CD4-positive, alpha-beta memory T cell (primary cell): ENCODE measurements at regions not wholly inside any gene's neighbourhood (a gene's known extent, or its start where the extent isn't known, plus 50 kb on each side); places are given as distances from the start of the nearest gene placed in this dataset.

Experiments
- CTCF ChIA-PET: fragments of 350-600 bp; sonication (Branson Sonifier 250); formaldehyde crosslinking; loops from one replicate; lab custom pipeline; 2021; ENCODE audit warnings: inconsistent platforms; ENCODE audit not compliant: partially characterized antibody; lab: Charles Lee
- POLR2A ChIA-PET: fragments of 350-600 bp; sonication (Branson Sonifier 250); formaldehyde crosslinking; loops from one replicate; lab custom pipeline; 2021; ENCODE audit not compliant: partially characterized antibody; lab: Charles Lee
- DNase-seq, 5 donors: peaks; one replicate each; pipeline versions ENCODE4 v3.0.0 to v3.0.0-alpha.2; 2020 to 2022; ENCODE audit warnings: mixed read lengths in 1 of 5
- H3K27ac ChIP-seq: one replicate; pipeline ENCODE4 v1.7.0; 2013; ENCODE audit warnings: low read depth, low read length
- H3K27me3 ChIP-seq: 2 replicates; pipeline ENCODE4 v1.7.0; 2013; ENCODE audit warnings: mild to moderate bottlenecking, low read length, moderate library complexity; ENCODE audit not compliant: insufficient read depth
- H3K36me3 ChIP-seq: 2 replicates; pipeline ENCODE4 v1.7.0; 2013; ENCODE audit warnings: mild to moderate bottlenecking, low read length, moderate library complexity; ENCODE audit not compliant: insufficient read depth
- H3K4me1 ChIP-seq: 2 replicates; pipeline ENCODE4 v1.7.0; 2013; ENCODE audit warnings: mild to moderate bottlenecking, low read length, moderate library complexity; ENCODE audit not compliant: insufficient read depth
- H3K4me3 ChIP-seq, 2 donors: one replicate each; pipeline ENCODE4 v1.7.0; 2013; ENCODE audit warnings: low read length in 2 of 2, mild to moderate bottlenecking in 1 of 2
- H3K9me3 ChIP-seq, 2 donors: one replicate each; pipeline ENCODE4 v1.7.0; 2013; ENCODE audit warnings: low read length in 2 of 2, control low read depth in 1 of 2; ENCODE audit not compliant: control insufficient read depth in 1 of 2
- H3K27ac Mint-ChIP-seq, 7 donors: one replicate each; pipeline ENCODE4 v1.8.0; 2020 to 2021; ENCODE audit warnings: mixed read lengths in 7 of 7, mild to moderate bottlenecking in 6 of 7, inconsistent platforms in 3 of 7, moderate library complexity in 3 of 7
- H3K27me3 Mint-ChIP-seq, 2 donors: one replicate each; pipeline ENCODE4 v1.8.0; 2020 to 2021; ENCODE audit warnings: mixed read lengths in 2 of 2
- H3K36me3 Mint-ChIP-seq, 2 donors: one replicate each; pipeline ENCODE4 v1.8.0; 2020 to 2021; ENCODE audit warnings: mixed read lengths in 2 of 2, inconsistent platforms in 1 of 2, mild to moderate bottlenecking in 1 of 2
- H3K4me1 Mint-ChIP-seq, 4 donors: one replicate each; pipeline ENCODE4 v1.8.0; 2020 to 2021; ENCODE audit warnings: mixed read lengths in 4 of 4, mild to moderate bottlenecking in 1 of 4
- H3K4me3 Mint-ChIP-seq, 8 donors: one replicate each; pipeline ENCODE4 v1.8.0; 2020 to 2021; ENCODE audit warnings: mixed read lengths in 8 of 8, mild to moderate bottlenecking in 7 of 8, moderate library complexity in 6 of 8, inconsistent platforms in 3 of 8
- H3K9me3 Mint-ChIP-seq, 8 donors: one replicate each; pipeline ENCODE4 v1.8.0; 2020 to 2021; ENCODE audit warnings: mixed read lengths in 8 of 8, mild to moderate bottlenecking in 5 of 8, inconsistent platforms in 3 of 8, moderate library complexity in 1 of 8
- intact Hi-C: fragments of 100-400 bp; cut with micrococcal nuclease; formaldehyde crosslinking; loops from one replicate; pipeline ENCODE4 v1.15.1; 2023

DNA sequence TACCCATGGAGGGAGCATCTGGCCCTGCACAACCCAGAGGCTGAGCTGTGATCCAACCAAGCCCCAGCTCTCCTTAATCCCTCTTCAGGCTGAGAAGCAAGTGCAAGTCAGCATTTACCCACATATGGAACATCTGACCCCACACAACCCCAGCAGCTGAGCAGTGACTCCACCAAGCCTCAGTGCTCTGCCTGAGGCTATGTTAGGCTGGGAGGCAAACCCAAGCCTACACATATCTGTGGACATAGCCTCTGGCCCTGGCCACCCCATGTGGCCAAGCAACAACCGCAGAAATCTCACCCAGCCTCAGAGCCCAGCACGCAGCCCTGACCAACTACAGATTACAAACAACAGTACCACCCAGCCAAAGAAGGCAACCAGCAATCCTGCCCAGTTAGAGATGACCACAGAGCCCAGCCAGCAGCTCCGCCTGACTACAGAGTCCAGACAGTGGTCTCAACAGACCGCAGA is 142.8 kb downstream of the NUAK1 start:
- ChIA-PET CTCF (no interaction called here), POLR2A (no interaction called here)
- Mint-ChIP-seq H3K36me3 (no peaks in the 10 kb centered on the region), H3K4me3 (no peak overlapping the region), H3K27ac (no peak overlapping the region), H3K9me3 (peaks cover 0 to 6% (median under 1%) of the 10 kb centered on the region in 8 donors), H3K4me1 (no peaks in the 10 kb centered on the region), H3K27me3 (peaks cover 4 to 13% of the 10 kb centered on the region in 2 donors)
- intact Hi-C loops, result no loop called here
- H3K36me3 ChIP-seq, result no peaks in the 10 kb centered on the region
- no peaks in the 10 kb centered on the region for H3K27me3 ChIP-seq
- no peaks in the 10 kb centered on the region for H3K4me1 ChIP-seq
- DNase-seq, result no peak
- no peaks in the 10 kb centered on the region for H3K9me3 ChIP-seq
- H3K4me3 ChIP-seq, result no peak overlapping the region
- H3K27ac ChIP-seq, result no peak overlapping the region

DNA sequence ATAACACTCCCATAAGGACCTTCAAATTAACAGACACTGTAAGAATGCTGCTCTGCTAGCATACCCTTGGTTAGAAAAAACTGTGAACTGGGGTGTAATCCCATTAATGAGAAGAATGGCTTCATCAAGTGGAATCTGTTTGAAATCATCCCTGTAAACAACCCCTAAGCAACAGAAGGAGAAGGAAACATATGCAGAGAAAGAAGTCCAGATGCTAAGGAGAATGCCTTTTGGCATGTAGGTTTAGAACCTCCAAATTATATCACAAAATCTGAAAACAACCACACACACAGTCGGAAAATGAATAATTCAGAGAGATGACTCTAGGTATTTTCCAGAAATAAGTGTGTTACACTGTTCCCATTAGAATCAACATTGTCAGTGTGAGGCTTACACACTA is 140.2 kb downstream of the NUAK1 start:
- Histone ChIP-seq H3K9me3 (no peaks in the 10 kb centered on the region), H3K4me3 (no peak overlapping the region), H3K36me3 (no peaks in the 10 kb centered on the region), H3K27me3 (no peaks in the 10 kb centered on the region), H3K27ac (no peak overlapping the region), H3K4me1 (no peaks in the 10 kb centered on the region)
- Mint-ChIP-seq H3K4me1 (no peaks in the 10 kb centered on the region), H3K36me3 (no peaks in the 10 kb centered on the region), H3K9me3 (peaks cover 0 to 6% (median 0%) of the 10 kb centered on the region in 8 donors), H3K4me3 (no peak overlapping the region), H3K27ac (no peak overlapping the region), H3K27me3 (peaks cover 0 to 15% of the 10 kb centered on the region in 2 donors)
- CTCF ChIA-PET, result no interaction called here
- no peak for DNase-seq
- intact Hi-C loops, result no loop called here
- POLR2A ChIA-PET, result no interaction called here

DNA sequence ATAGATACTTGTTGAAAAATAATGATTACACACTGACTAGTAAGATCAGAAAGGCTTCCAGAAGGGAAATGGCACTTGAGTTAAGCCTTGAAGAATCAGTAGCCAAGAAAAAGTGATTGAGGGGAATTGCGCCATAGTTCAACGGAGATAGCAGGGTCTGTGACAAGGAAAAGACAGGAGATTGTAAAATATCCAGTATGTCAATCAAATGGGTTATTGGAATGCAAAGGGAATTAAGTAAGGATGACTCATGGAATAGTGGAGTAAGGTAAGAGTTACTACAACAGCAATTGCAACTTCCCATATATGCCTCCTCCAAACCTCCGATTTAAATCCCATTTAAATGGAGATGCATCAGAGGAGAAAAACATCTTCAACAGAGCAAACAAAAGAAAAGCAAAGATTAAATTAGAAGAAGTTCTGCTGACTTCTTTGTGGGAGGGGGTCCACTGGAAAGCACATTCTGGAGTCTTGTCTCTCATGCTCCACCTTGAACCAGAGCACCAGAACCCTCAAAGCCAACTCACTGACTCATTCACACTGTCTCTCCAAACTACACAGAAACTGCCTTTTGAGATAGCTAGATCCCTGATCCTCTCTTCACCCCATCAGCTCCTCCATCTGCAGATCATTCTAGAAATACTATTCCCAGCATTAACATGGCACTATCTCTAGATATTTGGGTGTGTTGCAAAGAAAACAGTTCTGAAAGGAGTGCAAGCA is 138.2 kb downstream of the NUAK1 start:
- H3K27me3 Mint-ChIP-seq, result peaks cover 0 to 12% of the 10 kb centered on the region in 2 donors
- intact Hi-C loops, result no loop called here
- CTCF ChIA-PET, result no interaction called here
- no peaks in the 10 kb centered on the region for H3K36me3 Mint-ChIP-seq
- no peaks in the 10 kb centered on the region for H3K36me3 ChIP-seq
- no peak for DNase-seq
- no peaks in the 10 kb centered on the region for H3K4me1 Mint-ChIP-seq
- POLR2A ChIA-PET, result no interaction called here
- H3K27ac Mint-ChIP-seq, result no peak overlapping the region
- H3K9me3 Mint-ChIP-seq, result peaks cover 0 to 6% (median 1%) of the 10 kb centered on the region in 8 donors
- H3K4me1 ChIP-seq, result no peaks in the 10 kb centered on the region
- no peaks in the 10 kb centered on the region for H3K27me3 ChIP-seq
- H3K4me3 ChIP-seq, result no peak overlapping the region
- no peaks in the 10 kb centered on the region for H3K9me3 ChIP-seq
- no peak overlapping the region for H3K4me3 Mint-ChIP-seq
- H3K27ac ChIP-seq, result no peak overlapping the region

DNA sequence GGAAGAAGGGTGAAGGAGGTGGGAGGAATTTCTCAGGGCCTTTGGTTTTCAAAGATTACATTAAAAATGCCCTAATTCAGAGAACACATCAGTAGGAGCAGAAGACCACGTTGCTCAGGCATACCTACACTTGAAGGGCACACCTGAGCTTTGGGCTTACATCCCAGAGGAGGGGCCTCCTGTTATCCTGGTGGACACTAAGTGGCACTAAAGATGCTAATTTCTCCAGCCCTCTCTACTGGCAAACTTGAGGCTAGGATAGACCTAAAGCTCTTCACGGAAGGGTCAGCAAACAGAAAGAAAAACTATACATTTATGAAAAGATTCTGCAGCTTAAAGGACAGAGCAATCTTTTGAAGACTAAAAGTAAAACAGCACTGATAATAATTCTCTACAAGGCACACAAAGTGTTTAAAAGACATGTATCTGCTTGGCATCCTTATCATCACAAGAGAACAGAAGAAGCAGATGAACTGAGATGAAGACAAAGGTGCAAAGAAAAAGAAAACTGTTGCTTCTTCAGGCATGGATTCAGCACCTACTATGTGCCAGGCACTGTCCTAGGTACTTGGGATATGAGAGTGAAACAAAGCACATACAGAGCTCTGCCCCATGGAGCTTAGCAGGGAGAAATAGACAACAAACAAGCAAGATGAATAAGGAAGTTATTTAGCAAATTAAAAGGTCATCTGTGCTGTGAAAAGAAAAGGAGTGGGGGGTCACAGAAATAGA is 137.5 kb downstream of the NUAK1 start:
- no peak for DNase-seq
- no peaks in the 10 kb centered on the region for H3K36me3 ChIP-seq
- H3K9me3 Mint-ChIP-seq, result peaks cover 0 to 5% (median 1%) of the 10 kb centered on the region in 8 donors
- H3K27ac Mint-ChIP-seq, result no peak overlapping the region
- ChIA-PET POLR2A (no interaction called here), CTCF (no interaction called here)
- H3K4me3 ChIP-seq, result no peak overlapping the region
- no peak overlapping the region for H3K4me3 Mint-ChIP-seq
- H3K27me3 Mint-ChIP-seq, result peaks cover 0 to 9% of the 10 kb centered on the region in 2 donors
- H3K4me1 ChIP-seq, result no peaks in the 10 kb centered on the region
- no peaks in the 10 kb centered on the region for H3K27me3 ChIP-seq
- H3K9me3 ChIP-seq, result no peaks in the 10 kb centered on the region
- intact Hi-C loops, result no loop called here
- H3K4me1 Mint-ChIP-seq, result no peaks in the 10 kb centered on the region
- no peak overlapping the region for H3K27ac ChIP-seq
- H3K36me3 Mint-ChIP-seq, result no peaks in the 10 kb centered on the region

DNA sequence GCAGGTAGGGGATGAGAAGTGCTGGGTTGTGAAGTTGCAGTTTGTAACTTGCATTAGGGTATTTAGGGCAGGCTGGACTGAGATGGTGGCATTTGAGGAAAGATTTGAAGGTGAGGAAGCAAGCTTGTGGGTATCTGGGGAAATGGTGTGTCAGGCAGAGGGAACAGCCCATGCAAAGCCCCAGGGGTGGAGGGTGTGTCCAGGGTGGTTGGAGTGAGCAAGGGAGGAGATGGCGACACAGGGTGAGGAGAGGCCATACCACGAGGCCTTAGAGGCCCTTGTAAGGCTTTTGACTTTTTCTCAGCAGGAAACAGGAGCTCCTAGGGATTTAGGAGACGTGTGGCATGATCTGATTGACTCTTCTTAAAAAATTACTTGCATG is 136.9 kb downstream of the NUAK1 start:
- H3K4me1 ChIP-seq, result no peaks in the 10 kb centered on the region
- POLR2A ChIA-PET, result no interaction called here
- intact Hi-C loops, result no loop called here
- Mint-ChIP-seq H3K27me3 (peaks cover 0 to 11% of the 10 kb centered on the region in 2 donors), H3K4me1 (no peaks in the 10 kb centered on the region), H3K4me3 (no peak overlapping the region), H3K36me3 (no peaks in the 10 kb centered on the region), H3K9me3 (peaks cover 0 to 3% (median 0%) of the 10 kb centered on the region in 8 donors), H3K27ac (peak overlapping the region in 1 of 7 donors; percentile 0)
- no peak overlapping the region for H3K27ac ChIP-seq
- no peak for DNase-seq
- H3K4me3 ChIP-seq, result no peak overlapping the region
- no peaks in the 10 kb centered on the region for H3K27me3 ChIP-seq
- H3K9me3 ChIP-seq, result no peaks in the 10 kb centered on the region
- no peaks in the 10 kb centered on the region for H3K36me3 ChIP-seq
- CTCF ChIA-PET, result no interaction called here

DNA sequence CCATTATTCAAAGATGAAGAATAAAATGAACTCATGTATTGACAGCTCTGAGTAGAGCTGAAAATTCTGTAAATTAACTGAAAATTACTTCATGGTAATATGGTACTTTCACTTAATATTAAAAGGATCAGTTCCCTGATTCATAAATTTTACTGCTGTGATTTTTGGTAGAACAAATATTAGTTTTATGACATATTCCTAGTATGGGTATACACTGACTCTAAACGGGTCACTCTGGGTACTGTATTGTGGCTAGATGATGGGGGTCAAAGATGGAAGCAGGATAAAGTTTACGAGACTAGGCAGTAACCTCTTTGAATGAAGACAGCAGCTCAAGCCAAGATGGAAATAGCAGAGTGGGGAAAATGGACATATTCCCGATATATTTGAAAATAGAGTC is 135.5 kb downstream of the NUAK1 start:
- no peak overlapping the region for H3K27ac Mint-ChIP-seq
- Histone ChIP-seq H3K27me3 (no peaks in the 10 kb centered on the region), H3K27ac (no peak overlapping the region), H3K4me1 (no peaks in the 10 kb centered on the region), H3K4me3 (no peak overlapping the region), H3K36me3 (no peaks in the 10 kb centered on the region), H3K9me3 (no peaks in the 10 kb centered on the region)
- intact Hi-C loops, result no loop called here
- DNase-seq, result no peak
- ChIA-PET POLR2A (no interaction called here), CTCF (no interaction called here)
- H3K4me3 Mint-ChIP-seq, result no peak overlapping the region
- H3K4me1 Mint-ChIP-seq, result no peaks in the 10 kb centered on the region
- H3K27me3 Mint-ChIP-seq, result peaks cover 0 to 11% of the 10 kb centered on the region in 2 donors
- peaks cover 0 to 3% (median 0%) of the 10 kb centered on the region in 8 donors for H3K9me3 Mint-ChIP-seq
- no peaks in the 10 kb centered on the region for H3K36me3 Mint-ChIP-seq

DNA sequence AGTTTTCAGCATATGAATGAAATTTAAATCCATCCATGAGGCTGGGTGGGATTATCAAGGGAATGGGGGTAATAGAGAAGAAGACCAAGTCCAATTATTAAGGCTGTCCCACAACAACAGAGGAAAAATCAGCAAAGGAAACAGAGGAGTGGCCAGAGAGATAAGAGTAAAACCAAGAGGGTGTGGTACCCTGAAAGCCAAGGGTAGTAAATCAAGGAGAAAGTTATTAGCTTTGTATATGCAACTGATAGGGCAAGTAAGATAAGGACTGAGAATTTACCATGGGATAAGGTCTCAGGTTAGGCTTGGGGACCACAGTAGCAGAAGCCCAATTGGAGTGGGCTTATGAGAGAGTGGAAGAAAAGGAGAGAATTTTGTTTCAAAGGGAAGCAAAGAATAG is 134.5 kb downstream of the NUAK1 start:
- Histone ChIP-seq H3K27me3 (no peaks in the 10 kb centered on the region), H3K4me1 (no peaks in the 10 kb centered on the region), H3K9me3 (no peaks in the 10 kb centered on the region), H3K36me3 (no peaks in the 10 kb centered on the region), H3K4me3 (no peak overlapping the region), H3K27ac (no peak overlapping the region)
- Mint-ChIP-seq H3K9me3 (peaks cover 0 to 3% (median 0%) of the 10 kb centered on the region in 8 donors), H3K27me3 (peaks cover 0 to 10% of the 10 kb centered on the region in 2 donors), H3K4me1 (no peaks in the 10 kb centered on the region), H3K36me3 (no peaks in the 10 kb centered on the region), H3K27ac (no peak overlapping the region), H3K4me3 (peak overlapping the region in 1 of 8 donors; percentile 53)
- intact Hi-C loops, result no loop called here
- no peak for DNase-seq
- ChIA-PET POLR2A (no interaction called here), CTCF (no interaction called here)
